Skeletal muscle satellite cell (primary cell): ENCODE measurements at regions not wholly inside any gene's neighbourhood (a gene's known extent, or its start where the extent isn't known, plus 50 kb on each side); places are given as distances from the start of the nearest gene placed in this dataset.

ENCODE experiments used
- H3K27me3 ChIP-seq: 2 replicates; pipeline ENCODE4 v1.7.0; 2013; ENCODE audit warnings: low read length; ENCODE audit not compliant: control insufficient read depth, insufficient read depth
- H3K36me3 ChIP-seq: 2 replicates; pipeline ENCODE4 v1.7.0; 2013; ENCODE audit warnings: mild to moderate bottlenecking, control low read depth, low read length; ENCODE audit not compliant: insufficient read depth
- H3K4me1 ChIP-seq: 2 replicates; pipeline ENCODE4 v1.7.0; 2013; ENCODE audit warnings: low read length; ENCODE audit not compliant: control insufficient read depth, insufficient read depth
- H3K4me2 ChIP-seq: 2 replicates; pipeline ENCODE4 v1.7.0; 2013; ENCODE audit warnings: mild to moderate bottlenecking, low read length
- H3K4me3 ChIP-seq: 2 replicates; pipeline ENCODE4 v1.7.0; 2013; ENCODE audit warnings: low read length
- H3K9ac ChIP-seq: 2 replicates; pipeline ENCODE4 v1.7.0; 2013; ENCODE audit warnings: mild to moderate bottlenecking, low read depth, low read length, moderate library complexity
- H3K9me3 ChIP-seq: replicated peaks from 2 replicates; pipeline ENCODE4 v1.7.0; 2013; ENCODE audit warnings: mild to moderate bottlenecking, control low read depth, low read length

- H3K9ac ChIP-seq, result no peak overlapping the region
- H3K4me3 ChIP-seq, result no peak overlapping the region
These were observed 105.9 kb upstream of the SH3BP4 start for GRCh38 chr2:234845602-234846590.

GRCh38 chr2:234843411-234843810, 108.4 kb upstream of the SH3BP4 start:
- Histone ChIP-seq H3K9me3 (no peaks in the 10 kb centered on the region), H3K4me3 (no peak overlapping the region), H3K36me3 (no peaks in the 10 kb centered on the region), H3K4me1 (peaks cover 25% of the 10 kb centered on the region), H3K9ac (no peak overlapping the region), H3K27me3 (no peaks in the 10 kb centered on the region), H3K4me2 (no peak overlapping the region)

More at GRCh38 chr2:234845602-234846590, 105.9 kb upstream of the SH3BP4 start:
- no peaks in the 10 kb centered on the region for H3K27me3 ChIP-seq
- no peaks in the 10 kb centered on the region for H3K9me3 ChIP-seq
- H3K4me1 ChIP-seq, result peaks cover 9% of the 10 kb centered on the region
- H3K4me2 ChIP-seq, result no peak overlapping the region
- H3K36me3 ChIP-seq, result no peaks in the 10 kb centered on the region

DNA sequence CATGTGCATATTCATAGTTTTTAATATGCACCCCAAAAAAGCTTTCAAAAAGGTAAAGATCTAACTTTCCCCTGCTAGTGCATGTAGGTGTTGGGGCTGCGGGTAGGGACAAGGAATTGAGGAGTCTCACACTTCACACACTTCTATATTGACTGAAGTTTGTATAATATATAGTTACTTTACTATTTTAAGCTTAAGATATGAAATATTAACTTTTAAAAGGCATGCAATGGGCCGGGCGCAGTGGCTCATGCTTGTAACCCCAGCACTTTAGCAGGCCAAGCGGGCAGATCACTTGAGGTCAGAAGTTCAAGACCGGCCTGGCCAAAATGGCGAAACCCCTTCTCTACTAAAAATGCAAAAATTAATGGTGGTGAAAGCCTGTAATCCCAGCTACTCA, 109.1 kb upstream of the SH3BP4 start:
- Histone ChIP-seq H3K9me3 (no peaks in the 10 kb centered on the region), H3K36me3 (no peaks in the 10 kb centered on the region), H3K4me2 (no peak overlapping the region), H3K4me1 (peaks cover 25% of the 10 kb centered on the region), H3K9ac (no peak overlapping the region), H3K4me3 (no peak overlapping the region), H3K27me3 (no peaks in the 10 kb centered on the region)

GRCh38 chr2:234841321-234842015, 110.3 kb upstream of the SH3BP4 start:
- H3K27me3 ChIP-seq, result no peaks in the 10 kb centered on the region
- no peaks in the 10 kb centered on the region for H3K9me3 ChIP-seq
- no peak overlapping the region for H3K9ac ChIP-seq
- no peak overlapping the region for H3K4me2 ChIP-seq
- H3K36me3 ChIP-seq, result no peaks in the 10 kb centered on the region
- no peak overlapping the region for H3K4me3 ChIP-seq
- H3K4me1 ChIP-seq, result peaks cover 25% of the 10 kb centered on the region

DNA sequence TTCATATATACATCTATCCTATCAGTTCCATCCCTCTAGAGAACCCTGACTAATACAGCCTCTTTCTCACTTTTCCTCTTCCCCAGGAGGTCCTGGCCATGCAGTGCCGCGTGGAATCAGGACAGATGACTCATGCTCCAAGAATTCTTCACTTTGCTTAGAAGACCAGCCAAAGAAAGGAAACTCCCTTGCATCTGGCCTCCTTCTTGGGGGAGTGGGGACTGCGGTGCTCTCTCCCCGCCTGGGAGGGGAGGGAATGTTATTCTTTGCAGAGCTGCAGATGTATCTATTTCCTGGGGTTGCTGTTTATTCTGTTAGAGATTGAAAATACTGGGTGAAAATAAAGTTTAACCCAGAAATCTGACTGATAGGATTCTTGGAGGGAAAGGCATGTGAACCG, 111.5 kb upstream of the SH3BP4 start:
- H3K4me1 ChIP-seq, result peaks cover 25% of the 10 kb centered on the region
- H3K36me3 ChIP-seq, result no peaks in the 10 kb centered on the region
- no peak overlapping the region for H3K4me3 ChIP-seq
- no peaks in the 10 kb centered on the region for H3K27me3 ChIP-seq
- H3K9ac ChIP-seq, result no peak overlapping the region
- H3K9me3 ChIP-seq, result no peaks in the 10 kb centered on the region
- H3K4me2 ChIP-seq, result peak overlapping the region; percentile 14

- Histone ChIP-seq H3K36me3 (no peaks in the 10 kb centered on the region), H3K4me3 (no peak overlapping the region), H3K9me3 (no peaks in the 10 kb centered on the region), H3K4me1 (peaks cover 25% of the 10 kb centered on the region), H3K9ac (no peak overlapping the region), H3K27me3 (no peaks in the 10 kb centered on the region), H3K4me2 (no peak overlapping the region)
These were observed 112.5 kb upstream of the SH3BP4 start for GRCh38 chr2:234839285-234839684.

GRCh38 chr2:234836271-234836670, 115.5 kb upstream of the SH3BP4 start:
- Histone ChIP-seq H3K4me3 (no peak overlapping the region), H3K4me2 (no peak overlapping the region), H3K36me3 (no peaks in the 10 kb centered on the region), H3K9me3 (no peaks in the 10 kb centered on the region), H3K27me3 (no peaks in the 10 kb centered on the region), H3K9ac (no peak overlapping the region), H3K4me1 (peaks cover 20% of the 10 kb centered on the region)

- Histone ChIP-seq H3K4me2 (no peak overlapping the region), H3K9ac (no peak overlapping the region), H3K27me3 (no peaks in the 10 kb centered on the region), H3K36me3 (no peaks in the 10 kb centered on the region), H3K4me3 (no peak overlapping the region), H3K9me3 (no peaks in the 10 kb centered on the region), H3K4me1 (peaks cover 14% of the 10 kb centered on the region)
These were observed 116.1 kb upstream of the SH3BP4 start for GRCh38 chr2:234835738-234836137.

DNA sequence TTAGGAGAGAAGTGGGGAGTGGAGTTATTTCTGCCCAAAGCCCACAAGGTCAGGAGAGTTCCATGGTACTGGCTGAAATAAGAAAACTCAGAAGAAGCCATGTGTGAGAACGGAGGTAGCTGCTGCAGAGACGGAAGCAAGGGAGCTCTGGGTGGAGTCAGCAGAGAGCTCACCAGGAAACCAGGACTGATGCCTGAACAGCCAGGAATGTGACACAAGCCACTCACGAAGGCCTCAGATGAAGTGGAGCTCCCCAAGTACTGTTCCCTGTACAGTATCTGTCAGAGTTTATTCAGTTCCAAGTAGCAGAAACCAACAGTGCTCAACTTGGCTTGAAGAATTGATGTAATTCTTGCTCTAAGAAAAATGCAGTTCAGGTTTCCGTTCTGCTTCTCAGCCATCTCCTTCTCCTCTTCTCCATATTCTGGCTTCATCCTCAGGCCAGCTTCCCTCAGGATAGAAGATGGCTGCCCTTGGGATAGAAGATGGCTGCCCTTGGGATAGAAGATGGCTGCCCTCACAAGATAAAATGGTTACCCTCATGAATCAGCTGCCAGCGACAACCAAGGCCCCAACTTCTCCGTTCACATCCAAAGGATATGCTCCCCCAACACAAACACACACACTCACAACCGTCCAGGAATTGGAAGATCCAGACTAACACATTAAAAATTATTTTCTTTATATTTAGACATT, 117.4 kb upstream of the SH3BP4 start:
- Histone ChIP-seq H3K27me3 (peaks cover 2% of the 10 kb centered on the region), H3K4me3 (no peak overlapping the region), H3K9me3 (no peaks in the 10 kb centered on the region), H3K9ac (no peak overlapping the region), H3K4me1 (peaks cover under 1% of the 10 kb centered on the region), H3K36me3 (no peaks in the 10 kb centered on the region), H3K4me2 (no peak overlapping the region)

GRCh38 chr2:234830853-234831252, 121.0 kb upstream of the SH3BP4 start:
- Histone ChIP-seq H3K36me3 (no peaks in the 10 kb centered on the region), H3K9me3 (no peaks in the 10 kb centered on the region), H3K4me3 (no peak overlapping the region), H3K27me3 (peaks cover 2% of the 10 kb centered on the region), H3K4me2 (no peak overlapping the region), H3K9ac (no peak overlapping the region), H3K4me1 (no peaks in the 10 kb centered on the region)

- H3K36me3 ChIP-seq, result no peaks in the 10 kb centered on the region
These were observed 122.8 kb upstream of the SH3BP4 start for GRCh38 chr2:234829074-234829455.

More at GRCh38 chr2:234829074-234829455, 122.8 kb upstream of the SH3BP4 start:
- Histone ChIP-seq H3K9ac (no peak overlapping the region), H3K4me1 (peaks cover 7% of the 10 kb centered on the region), H3K27me3 (peaks cover 2% of the 10 kb centered on the region), H3K4me3 (no peak overlapping the region), H3K4me2 (no peak overlapping the region), H3K9me3 (no peaks in the 10 kb centered on the region)
